Epithelial cell of esophagus (primary cell): ENCODE measurements at regions not wholly inside any gene's neighbourhood (a gene's known extent, or its start where the extent isn't known, plus 50 kb on each side); places are given as distances from the start of the nearest gene placed in this dataset.

Source experiments
- DNase-seq: peaks from one replicate; pipeline ENCODE4 v3.0.0; 2010; ENCODE audit warnings: low read depth
- H3K4me3 ChIP-seq: 2 replicates; pipeline ENCODE4 v1.5.1; 2011; ENCODE audit warnings: mild to moderate bottlenecking, low read length, control low read depth
- CTCF ChIP-seq: IDR thresholded peaks from 2 replicates; pipeline ENCODE4 v1.5.1; 2011; ENCODE audit warnings: low read depth, mild to moderate bottlenecking, low read length, control low read depth, inconsistent platforms; ENCODE audit not compliant: insufficient read depth; ENCODE audit errors: missing control alignments

- TF ChIP-seq CTCF = no peak
- H3K4me3 ChIP-seq = no peak overlapping the region
- DNase-seq = no peak
Measured at GRCh38 chr10:28857164-28857563, 179.8 kb downstream of the BAMBI start.

GRCh38 chr10:28858646-28859045 lies 181.3 kb downstream of the BAMBI start:
- H3K4me3 ChIP-seq = no peak overlapping the region
- TF ChIP-seq CTCF = no peak
- DNase-seq = no peak

- no peak for DNase-seq
- no peak for TF ChIP-seq CTCF
- no peak overlapping the region for H3K4me3 ChIP-seq
Measured at GRCh38 chr10:28859791-28860190, 182.5 kb downstream of the BAMBI start.

- TF ChIP-seq CTCF = no peak
Measured at GRCh38 chr10:28862219-28862618, 184.9 kb downstream of the BAMBI start.

GRCh38 chr10:28869606-28870201 lies 192.4 kb downstream of the BAMBI start:
- DNase-seq = no peak
- no peak for TF ChIP-seq CTCF
- no peak overlapping the region for H3K4me3 ChIP-seq

More at GRCh38 chr10:28862219-28862618, 184.9 kb downstream of the BAMBI start:
- no peak overlapping the region for H3K4me3 ChIP-seq
- no peak for DNase-seq

- DNase-seq = no peak
- TF ChIP-seq CTCF = no peak
Measured at GRCh38 chr10:28871665-28872064, 194.3 kb downstream of the BAMBI start.

GRCh38 chr10:28872587-28873165 lies 195.4 kb downstream of the BAMBI start:
- DNase-seq = no peak
- no peak overlapping the region for H3K4me3 ChIP-seq
- no peak for TF ChIP-seq CTCF

More at GRCh38 chr10:28871665-28872064, 194.3 kb downstream of the BAMBI start:
- H3K4me3 ChIP-seq = no peak overlapping the region
